AG09309 (cell line): ENCODE measurements at regions not wholly inside any gene's neighbourhood (a gene's known extent, or its start where the extent isn't known, plus 50 kb on each side); places are given as distances from the start of the nearest gene placed in this dataset.

Experiments used
- DNase-seq: peaks from one replicate; pipeline ENCODE4 v3.0.0-alpha.2; 2010; ENCODE audit warnings: low read depth
- H3K4me3 ChIP-seq: 2 replicates; pipeline ENCODE4 v1.5.1; 2011; ENCODE audit warnings: mild to moderate bottlenecking, low read depth, low read length, moderate library complexity; ENCODE audit not compliant: control insufficient read depth
- CTCF ChIP-seq: IDR thresholded peaks from 2 replicates; pipeline ENCODE4 v1.5.1; 2011; ENCODE audit warnings: mild to moderate bottlenecking, low read depth, low read length, inconsistent platforms; ENCODE audit not compliant: insufficient read depth, control insufficient read depth; ENCODE audit errors: missing control alignments

GRCh38 chr10:130463104-130463875, 327.1 kb downstream of the GLRX3 start:
- TF ChIP-seq CTCF = no peak
- H3K4me3 ChIP-seq = no peak overlapping the region
- DNase-seq = no peak

GRCh38 chr10:130463876-130464364, 327.7 kb downstream of the GLRX3 start:
- H3K4me3 ChIP-seq = no peak overlapping the region
- DNase-seq = no peak
- no peak for TF ChIP-seq CTCF

GRCh38 chr10:130464426-130464825, 328.2 kb downstream of the GLRX3 start:
- TF ChIP-seq CTCF = no peak

GRCh38 chr10:130466271-130466997, 330.2 kb downstream of the GLRX3 start:
- H3K4me3 ChIP-seq = no peak overlapping the region
- no peak for TF ChIP-seq CTCF
- DNase-seq = no peak

More at GRCh38 chr10:130464426-130464825, 328.2 kb downstream of the GLRX3 start:
- no peak overlapping the region for H3K4me3 ChIP-seq
- DNase-seq = no peak

GRCh38 chr10:130470286-130470685, 334.1 kb downstream of the GLRX3 start:
- no peak overlapping the region for H3K4me3 ChIP-seq
- no peak for TF ChIP-seq CTCF

GRCh38 chr10:130470973-130471372, 334.8 kb downstream of the GLRX3 start:
- no peak for TF ChIP-seq CTCF
- DNase-seq = no peak
- no peak overlapping the region for H3K4me3 ChIP-seq

More at GRCh38 chr10:130470286-130470685, 334.1 kb downstream of the GLRX3 start:
- no peak for DNase-seq
